Astrocyte (in vitro differentiated cells and primary cell): ENCODE measurements at regions not wholly inside any gene's neighbourhood (a gene's known extent, or its start where the extent isn't known, plus 50 kb on each side); places are given as distances from the start of the nearest gene placed in this dataset.

Source experiments
- DNase-seq: peaks from one replicate; pipeline ENCODE4 v3.0.0-alpha.2; 2010; ENCODE audit warnings: low read depth
- FAIRE-seq: peaks from 2 replicates; lab custom pipeline; 2011; peaks lifted over from hg19 to GRCh38; lab: Jason Lieb, UNC
- H2AFZ ChIP-seq: 2 replicates; pipeline ENCODE4 v1.6.0; 2012; ENCODE audit warnings: low read depth, low read length, inconsistent platforms
- H3K27ac ChIP-seq: 2 replicates; pipeline ENCODE4 v1.5.1; 2011; ENCODE audit warnings: low read depth, low read length, inconsistent platforms
- H3K27me3 ChIP-seq: 2 replicates; pipeline ENCODE4 v1.6.0; 2011; ENCODE audit warnings: low read length, inconsistent platforms; ENCODE audit not compliant: insufficient read depth
- H3K36me3 ChIP-seq: 2 replicates; pipeline ENCODE4 v1.5.1; 2011; ENCODE audit warnings: low read length, inconsistent platforms; ENCODE audit not compliant: insufficient read depth
- H3K4me1 ChIP-seq: 2 replicates; pipeline ENCODE4 v1.5.1; 2011; ENCODE audit warnings: low read length, inconsistent platforms; ENCODE audit not compliant: insufficient read depth
- H3K4me2 ChIP-seq: 2 replicates; pipeline ENCODE4 v1.6.0; 2012; ENCODE audit warnings: low read length, inconsistent platforms
- H3K4me3 ChIP-seq: 2 replicates; pipeline ENCODE4 v1.5.1; 2011; ENCODE audit warnings: low read depth, mild to moderate bottlenecking, low read length, inconsistent platforms; ENCODE audit not compliant: insufficient read depth
- H3K79me2 ChIP-seq: 2 replicates; pipeline ENCODE4 v1.6.0; 2012; ENCODE audit warnings: mild to moderate bottlenecking, low read length, inconsistent platforms; ENCODE audit not compliant: insufficient read depth
- H3K9ac ChIP-seq: 2 replicates; pipeline ENCODE4 v1.6.0; 2012; ENCODE audit warnings: mild to moderate bottlenecking, low read length, inconsistent platforms
- H3K9me3 ChIP-seq: 2 replicates; pipeline ENCODE4 v1.5.1; 2012; ENCODE audit warnings: low read depth, mild to moderate bottlenecking, low read length, inconsistent platforms; ENCODE audit not compliant: insufficient read depth
- H4K20me1 ChIP-seq: 2 replicates; pipeline ENCODE4 v1.6.0; 2012; ENCODE audit warnings: low read length, inconsistent platforms; ENCODE audit not compliant: insufficient read depth
- H3K27ac Mint-ChIP-seq: one replicate; pipeline ENCODE4 v1.8.0; 2021; ENCODE audit warnings: mild to moderate bottlenecking, mixed read lengths; ENCODE audit not compliant: unreplicated experiment
- H3K27me3 Mint-ChIP-seq: one replicate; pipeline ENCODE4 v1.8.0; 2021; ENCODE audit warnings: low read depth, mixed read lengths; ENCODE audit not compliant: unreplicated experiment
- H3K36me3 Mint-ChIP-seq: one replicate; pipeline ENCODE4 v1.8.0; 2021; ENCODE audit warnings: low read depth, mixed read lengths; ENCODE audit not compliant: unreplicated experiment
- H3K4me1 Mint-ChIP-seq: one replicate; pipeline ENCODE4 v1.8.0; 2021; ENCODE audit warnings: low read depth, mixed read lengths; ENCODE audit not compliant: unreplicated experiment
- H3K4me3 Mint-ChIP-seq: one replicate; pipeline ENCODE4 v1.8.0; 2021; ENCODE audit warnings: mild to moderate bottlenecking, moderate library complexity, mixed read lengths; ENCODE audit not compliant: unreplicated experiment
- H3K9me3 Mint-ChIP-seq: one replicate; pipeline ENCODE4 v1.8.0; 2021; ENCODE audit warnings: mild to moderate bottlenecking, mixed read lengths; ENCODE audit not compliant: unreplicated experiment
- CTCF ChIP-seq: IDR thresholded peaks from 2 replicates; pipeline ENCODE4 v1.5.1; 2011; ENCODE audit warnings: low read depth, mild to moderate bottlenecking, inconsistent platforms, low read length, moderate library complexity; ENCODE audit not compliant: insufficient read depth
- EZH2 ChIP-seq: IDR thresholded peaks from 2 replicates; pipeline ENCODE4 v1.6.1; 2012; ENCODE audit warnings: mild to moderate bottlenecking, low read length, inconsistent platforms; ENCODE audit not compliant: insufficient read depth

GRCh38 chr3:197399486-197399885, 101.1 kb upstream of the DLG1 start:
- no peak overlapping the region for H3K4me3 ChIP-seq
- TF ChIP-seq EZH2 (no peak), CTCF (no peak)
- no peaks in the 10 kb centered on the region for H3K27me3 ChIP-seq
- no peak for DNase-seq
- H3K36me3 ChIP-seq: no peaks in the 10 kb centered on the region
- H3K4me2 ChIP-seq: no peak overlapping the region
- Mint-ChIP-seq H3K27ac (no peak overlapping the region), H3K36me3 (peaks cover 3% of the 10 kb centered on the region), H3K4me3 (no peak overlapping the region), H3K27me3 (peaks cover 4% of the 10 kb centered on the region), H3K4me1 (peaks cover 9% of the 10 kb centered on the region), H3K9me3 (no peaks in the 10 kb centered on the region)
- no peaks in the 10 kb centered on the region for H4K20me1 ChIP-seq
- no peak overlapping the region for H3K9ac ChIP-seq
- no peaks in the 10 kb centered on the region for H3K79me2 ChIP-seq
- H2AFZ ChIP-seq: no peak overlapping the region
- H3K4me1 ChIP-seq: peaks cover 8% of the 10 kb centered on the region
- no peak for FAIRE-seq
- H3K9me3 ChIP-seq: no peaks in the 10 kb centered on the region
- no peak overlapping the region for H3K27ac ChIP-seq

GRCh38 chr3:197398286-197398878, 100.0 kb upstream of the DLG1 start:
- Mint-ChIP-seq H3K27ac (peak overlapping the region; percentile 31), H3K4me3 (no peak overlapping the region), H3K27me3 (no peaks in the 10 kb centered on the region), H3K36me3 (peaks cover 3% of the 10 kb centered on the region), H3K9me3 (no peaks in the 10 kb centered on the region), H3K4me1 (peaks cover 18% of the 10 kb centered on the region)
- Histone ChIP-seq H3K36me3 (no peaks in the 10 kb centered on the region), H3K4me3 (no peak overlapping the region), H4K20me1 (no peaks in the 10 kb centered on the region), H3K79me2 (no peaks in the 10 kb centered on the region), H3K27ac (no peak overlapping the region), H3K9me3 (no peaks in the 10 kb centered on the region), H3K4me1 (peaks cover 19% of the 10 kb centered on the region), H3K9ac (no peak overlapping the region), H3K27me3 (no peaks in the 10 kb centered on the region), H2AFZ (no peak overlapping the region), H3K4me2 (no peak overlapping the region)
- TF ChIP-seq CTCF: no peak
- TF ChIP-seq EZH2: no peak
- DNase-seq (no peak), FAIRE-seq (no peak)

GRCh38 chr3:197397838-197398237, 99.4 kb upstream of the DLG1 start:
- no peaks in the 10 kb centered on the region for H3K79me2 ChIP-seq
- FAIRE-seq (no peak), DNase-seq (no peak)
- no peaks in the 10 kb centered on the region for H3K9me3 ChIP-seq
- TF ChIP-seq EZH2 (no peak), CTCF (no peak)
- Mint-ChIP-seq H3K4me3 (no peak overlapping the region), H3K4me1 (peaks cover 24% of the 10 kb centered on the region), H3K36me3 (peaks cover 3% of the 10 kb centered on the region), H3K27ac (peak overlapping the region; percentile 31), H3K9me3 (no peaks in the 10 kb centered on the region), H3K27me3 (no peaks in the 10 kb centered on the region)
- H3K27ac ChIP-seq: no peak overlapping the region
- no peaks in the 10 kb centered on the region for H3K27me3 ChIP-seq
- no peak overlapping the region for H2AFZ ChIP-seq
- H3K36me3 ChIP-seq: no peaks in the 10 kb centered on the region
- peaks cover 24% of the 10 kb centered on the region for H3K4me1 ChIP-seq
- no peak overlapping the region for H3K4me2 ChIP-seq
- H4K20me1 ChIP-seq: no peaks in the 10 kb centered on the region
- no peak overlapping the region for H3K9ac ChIP-seq
- no peak overlapping the region for H3K4me3 ChIP-seq
